T-helper 17 cell (primary cell): ENCODE measurements at regions not wholly inside any gene's neighbourhood (a gene's known extent, or its start where the extent isn't known, plus 50 kb on each side); places are given as distances from the start of the nearest gene placed in this dataset.

Experiments
- ATAC-seq: fragments of 150-1000 bp; cut with Tn5 transposase; 2 replicates; pipeline ENCODE4 v1.10.0; 2021; ENCODE audit warnings: mild to moderate bottlenecking, moderate library complexity
- DNase-seq, 3 donors: peaks; one replicate each; pipeline versions ENCODE4 v3.0.0 to v3.0.0-alpha.2; 2020 to 2021
- H3K9me3 ChIP-seq: one replicate; pipeline ENCODE4 v1.7.0; 2013; ENCODE audit warnings: low read length, mild to moderate bottlenecking; ENCODE audit not compliant: control insufficient read depth, poor library complexity, severe bottlenecking
- H3K27ac Mint-ChIP-seq: one replicate; pipeline ENCODE4 v1.8.0; 2022; ENCODE audit warnings: mild to moderate bottlenecking, moderate library complexity, mixed read lengths
- H3K27me3 Mint-ChIP-seq: one replicate; pipeline ENCODE4 v1.8.0; 2022; ENCODE audit warnings: mixed read lengths
- H3K36me3 Mint-ChIP-seq: one replicate; pipeline ENCODE4 v1.8.0; 2022; ENCODE audit warnings: low read depth, mixed read lengths
- H3K4me1 Mint-ChIP-seq: one replicate; pipeline ENCODE4 v1.8.0; 2022; ENCODE audit warnings: mild to moderate bottlenecking, mixed read lengths
- H3K4me3 Mint-ChIP-seq: one replicate; pipeline ENCODE4 v1.8.0; 2022; ENCODE audit warnings: mild to moderate bottlenecking, moderate library complexity, mixed read lengths

DNA sequence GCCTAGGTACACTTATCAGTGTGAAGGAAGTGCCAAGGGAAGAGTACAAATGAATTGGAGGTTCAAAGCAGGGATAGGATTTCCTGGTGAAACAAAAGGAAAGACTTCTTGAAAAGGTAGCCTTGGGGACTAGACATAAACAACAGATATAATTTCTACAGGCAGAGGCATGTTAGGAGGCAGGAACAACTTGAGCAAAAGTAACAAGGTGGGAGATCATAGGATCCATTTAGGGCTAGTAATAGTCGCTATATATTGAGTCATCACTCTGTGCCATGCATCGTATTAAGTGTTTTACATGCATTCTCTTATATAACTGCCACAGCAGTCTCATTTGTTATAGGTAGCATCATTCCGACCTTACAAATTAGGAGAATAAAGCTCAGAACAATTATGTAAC lies 98.3 kb upstream of the EOLA2 start:
- no peak for ATAC-seq
- no peak for DNase-seq
- H3K27ac Mint-ChIP-seq: no peak overlapping the region
- H3K27me3 Mint-ChIP-seq: no peaks in the 10 kb centered on the region
- no peak overlapping the region for H3K4me3 Mint-ChIP-seq
- H3K9me3 ChIP-seq: no peaks in the 10 kb centered on the region
- H3K36me3 Mint-ChIP-seq: no peaks in the 10 kb centered on the region
- H3K4me1 Mint-ChIP-seq: no peaks in the 10 kb centered on the region

DNA sequence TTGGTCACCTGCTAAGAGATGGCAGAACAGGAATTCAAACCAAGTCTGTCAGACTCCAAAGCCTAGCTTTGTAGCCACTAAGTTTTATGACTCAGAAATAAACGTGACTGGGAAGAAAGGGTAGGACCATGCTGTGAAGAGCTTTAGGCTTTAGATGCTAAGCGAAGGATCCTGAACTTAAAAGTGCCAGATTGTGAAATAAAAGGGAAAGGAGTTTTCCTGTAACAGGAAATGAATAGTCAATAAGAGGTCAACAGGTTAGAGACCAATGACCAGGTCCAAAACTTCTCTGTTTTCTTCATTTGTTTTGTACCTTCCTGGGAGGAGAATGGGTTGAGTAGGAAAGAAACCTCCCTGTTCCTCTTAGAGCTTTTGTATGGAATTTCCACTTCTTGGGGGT lies 98.8 kb upstream of the EOLA2 start:
- Mint-ChIP-seq H3K27ac (no peak overlapping the region), H3K27me3 (no peaks in the 10 kb centered on the region), H3K36me3 (no peaks in the 10 kb centered on the region), H3K4me3 (no peak overlapping the region), H3K4me1 (no peaks in the 10 kb centered on the region)
- DNase-seq (no peak), ATAC-seq (no peak)
- H3K9me3 ChIP-seq: no peaks in the 10 kb centered on the region

DNA sequence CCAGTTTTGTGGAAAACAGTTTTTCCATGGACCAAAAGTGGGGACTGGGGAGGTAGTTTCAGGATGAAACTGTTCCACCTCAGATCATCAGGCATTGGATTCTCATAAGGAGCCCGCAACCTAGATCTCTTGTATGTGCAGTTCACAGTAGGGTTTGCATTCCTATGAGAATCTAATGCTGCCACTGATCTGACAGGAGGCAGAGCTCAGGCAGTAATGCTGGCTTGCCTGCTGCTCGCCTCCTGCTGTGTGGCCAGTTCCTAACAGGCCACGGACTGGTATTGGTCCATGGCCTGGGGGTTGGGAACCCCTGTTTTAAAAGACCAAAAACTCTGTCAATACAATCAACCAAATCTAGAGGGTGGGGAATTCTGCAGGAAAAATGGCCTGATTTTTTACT lies 100.0 kb upstream of the EOLA2 start:
- ATAC-seq: no peak

DNA sequence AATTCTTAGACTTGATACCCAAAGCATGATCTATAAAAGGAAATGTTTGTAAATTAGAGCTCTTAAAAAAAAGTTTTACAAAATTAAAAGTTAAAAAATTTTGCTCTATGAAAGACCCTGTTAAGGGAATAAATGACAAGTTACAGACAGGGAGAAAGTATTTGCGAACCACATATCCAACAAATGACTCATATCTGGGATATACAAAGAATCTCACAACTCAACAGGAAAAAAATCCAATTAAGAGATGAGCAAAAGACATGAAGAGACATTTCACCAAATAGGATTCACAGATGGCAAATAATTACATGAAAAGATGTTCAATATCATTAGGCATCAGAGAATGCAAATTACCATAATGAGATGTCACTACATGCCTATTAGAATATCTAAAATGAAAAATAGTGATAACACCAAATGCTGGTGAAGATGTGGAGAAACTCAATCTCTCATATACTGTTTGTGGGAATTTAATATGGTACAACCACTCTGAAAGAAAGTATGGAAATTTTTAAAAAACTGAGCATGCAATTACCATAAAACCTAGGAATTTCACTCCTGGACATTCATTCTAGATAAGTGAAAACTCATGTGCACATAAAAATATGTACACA lies 100.8 kb upstream of the EOLA2 start:
- Mint-ChIP-seq H3K27ac (no peak overlapping the region), H3K36me3 (no peaks in the 10 kb centered on the region)

More for the DNA sequence above, 100.0 kb upstream of the EOLA2 start:
- H3K9me3 ChIP-seq: no peaks in the 10 kb centered on the region
- H3K27ac Mint-ChIP-seq: no peak overlapping the region
- H3K36me3 Mint-ChIP-seq: no peaks in the 10 kb centered on the region
- H3K4me1 Mint-ChIP-seq: no peaks in the 10 kb centered on the region
- H3K27me3 Mint-ChIP-seq: no peaks in the 10 kb centered on the region
- no peak for DNase-seq
- no peak overlapping the region for H3K4me3 Mint-ChIP-seq

DNA sequence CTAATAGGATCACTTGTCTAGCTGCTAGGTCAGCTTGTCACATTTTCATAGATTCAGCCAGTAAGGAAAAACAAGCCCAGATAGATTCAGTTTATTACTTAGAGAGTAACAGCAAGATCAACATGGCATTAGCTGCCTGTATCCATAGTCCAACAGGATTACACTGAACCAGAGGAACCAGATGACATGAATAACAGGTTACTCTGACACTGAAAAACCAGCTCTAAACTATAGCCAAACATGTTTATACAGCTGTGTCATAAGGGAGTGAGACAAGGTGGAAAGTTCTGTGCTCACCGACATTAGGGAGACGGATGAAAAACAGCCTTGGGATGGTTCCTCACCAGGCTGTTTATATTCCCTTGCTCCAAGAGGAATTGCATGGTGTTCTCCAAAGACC lies 102.9 kb upstream of the EOLA2 start:
- DNase-seq (no peak), ATAC-seq (no peak)
- H3K4me3 Mint-ChIP-seq: no peak overlapping the region
- H3K27ac Mint-ChIP-seq: no peak overlapping the region
- no peaks in the 10 kb centered on the region for H3K36me3 Mint-ChIP-seq
- no peaks in the 10 kb centered on the region for H3K4me1 Mint-ChIP-seq
- no peaks in the 10 kb centered on the region for H3K9me3 ChIP-seq
- no peaks in the 10 kb centered on the region for H3K27me3 Mint-ChIP-seq

More for the DNA sequence above, 100.8 kb upstream of the EOLA2 start:
- no peaks in the 10 kb centered on the region for H3K4me1 Mint-ChIP-seq
- DNase-seq (no peak), ATAC-seq (no peak)
- no peaks in the 10 kb centered on the region for H3K27me3 Mint-ChIP-seq
- H3K9me3 ChIP-seq: no peaks in the 10 kb centered on the region
- no peak overlapping the region for H3K4me3 Mint-ChIP-seq

DNA sequence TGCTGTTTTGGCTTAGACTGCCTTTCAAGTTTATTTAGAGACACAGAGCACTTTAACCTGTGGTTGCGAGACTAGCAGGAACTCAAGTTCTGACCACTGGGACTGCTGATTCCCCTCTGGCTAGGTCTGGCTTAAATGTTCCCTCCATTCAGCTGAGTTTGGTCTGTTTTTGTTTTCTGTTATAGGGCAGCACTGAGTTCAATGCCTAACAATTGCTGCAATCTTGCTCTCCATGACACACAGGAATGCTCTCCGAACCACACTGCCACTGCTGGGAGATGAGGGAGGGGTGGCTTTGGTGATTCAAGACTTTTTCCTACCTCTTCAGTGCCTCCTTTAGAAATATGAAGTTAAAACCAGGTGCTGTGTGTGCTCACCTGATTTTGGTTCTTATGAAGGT lies 106.3 kb upstream of the EOLA2 start:
- ATAC-seq (no peak), DNase-seq (no peak)
- H3K4me1 Mint-ChIP-seq: no peaks in the 10 kb centered on the region
- peaks cover 4% of the 10 kb centered on the region for H3K36me3 Mint-ChIP-seq
- no peak overlapping the region for H3K4me3 Mint-ChIP-seq
- no peak overlapping the region for H3K27ac Mint-ChIP-seq
- no peaks in the 10 kb centered on the region for H3K9me3 ChIP-seq
- peaks cover 5% of the 10 kb centered on the region for H3K27me3 Mint-ChIP-seq

DNA sequence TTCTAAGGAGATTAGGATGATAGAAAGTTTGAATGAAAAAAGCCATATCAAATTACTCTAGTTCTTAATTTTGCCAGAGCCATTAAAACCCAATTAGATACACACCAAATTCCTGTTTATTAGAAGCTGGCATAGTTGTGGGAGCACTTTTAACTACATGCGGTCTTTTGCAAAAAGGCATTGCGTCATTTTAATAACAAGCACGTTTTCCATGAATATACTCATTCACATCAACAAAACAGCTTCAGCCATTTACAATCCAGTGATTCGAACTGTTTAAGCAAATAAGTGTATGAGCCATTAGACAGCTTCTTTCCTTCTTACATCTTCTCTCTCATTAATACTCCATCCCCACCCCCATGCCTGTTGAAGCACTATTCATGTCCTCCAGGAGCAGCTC lies 109.5 kb upstream of the EOLA2 start:
- no peak for DNase-seq

DNA sequence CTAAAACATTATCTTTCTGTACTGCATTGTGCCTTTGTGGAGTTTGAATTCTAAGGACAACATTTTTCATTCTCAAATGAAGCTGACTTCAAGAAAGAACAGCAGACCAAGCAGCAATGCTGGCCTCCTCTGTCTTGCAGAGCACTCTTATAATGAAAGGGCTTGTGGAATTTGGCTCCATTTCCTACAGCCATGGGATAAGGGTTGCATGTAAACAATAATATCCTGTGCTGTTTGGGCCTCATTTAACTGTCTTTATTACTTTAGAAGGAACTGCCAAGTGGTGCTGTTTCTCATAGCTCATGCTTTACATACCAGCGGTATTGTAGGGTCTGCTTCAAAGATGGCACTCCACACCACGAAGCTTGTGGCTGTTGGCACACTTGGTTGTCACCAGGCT lies 111.4 kb upstream of the EOLA2 start:
- no peak overlapping the region for H3K27ac Mint-ChIP-seq
- H3K36me3 Mint-ChIP-seq: peaks cover 4% of the 10 kb centered on the region
- peaks cover 5% of the 10 kb centered on the region for H3K27me3 Mint-ChIP-seq
- H3K9me3 ChIP-seq: no peaks in the 10 kb centered on the region
- no peak for DNase-seq
- ATAC-seq: no peak
- no peak overlapping the region for H3K4me3 Mint-ChIP-seq
- H3K4me1 Mint-ChIP-seq: no peaks in the 10 kb centered on the region

More for the DNA sequence above, 109.5 kb upstream of the EOLA2 start:
- peaks cover 5% of the 10 kb centered on the region for H3K27me3 Mint-ChIP-seq
- H3K4me3 Mint-ChIP-seq: no peak overlapping the region
- H3K9me3 ChIP-seq: no peaks in the 10 kb centered on the region
- peaks cover 4% of the 10 kb centered on the region for H3K36me3 Mint-ChIP-seq
- no peak for ATAC-seq
- no peak overlapping the region for H3K27ac Mint-ChIP-seq
- H3K4me1 Mint-ChIP-seq: no peaks in the 10 kb centered on the region

DNA sequence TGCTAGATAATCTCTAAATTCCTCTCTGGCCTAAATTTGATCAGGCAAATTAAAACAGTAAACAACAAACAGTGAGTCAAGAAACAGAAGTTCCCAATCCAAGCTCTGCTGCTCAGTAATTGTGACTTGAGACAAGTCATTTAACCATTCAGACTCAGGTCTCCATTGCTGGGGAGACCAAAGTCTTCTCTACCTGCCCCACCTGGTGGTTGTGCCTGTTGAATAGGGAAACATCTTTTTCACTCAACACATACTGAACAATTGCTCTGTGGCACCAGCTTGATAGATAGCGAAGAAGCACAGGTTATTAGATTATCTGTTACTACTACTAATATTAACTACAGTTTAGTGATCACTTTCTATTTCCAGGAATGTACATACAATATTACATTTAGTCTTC lies 112.1 kb upstream of the EOLA2 start:
- H3K9me3 ChIP-seq: no peaks in the 10 kb centered on the region
- Mint-ChIP-seq H3K4me3 (no peak overlapping the region), H3K27ac (no peak overlapping the region), H3K36me3 (peaks cover 4% of the 10 kb centered on the region), H3K27me3 (peaks cover 5% of the 10 kb centered on the region), H3K4me1 (no peaks in the 10 kb centered on the region)
- ATAC-seq (no peak), DNase-seq (no peak)

DNA sequence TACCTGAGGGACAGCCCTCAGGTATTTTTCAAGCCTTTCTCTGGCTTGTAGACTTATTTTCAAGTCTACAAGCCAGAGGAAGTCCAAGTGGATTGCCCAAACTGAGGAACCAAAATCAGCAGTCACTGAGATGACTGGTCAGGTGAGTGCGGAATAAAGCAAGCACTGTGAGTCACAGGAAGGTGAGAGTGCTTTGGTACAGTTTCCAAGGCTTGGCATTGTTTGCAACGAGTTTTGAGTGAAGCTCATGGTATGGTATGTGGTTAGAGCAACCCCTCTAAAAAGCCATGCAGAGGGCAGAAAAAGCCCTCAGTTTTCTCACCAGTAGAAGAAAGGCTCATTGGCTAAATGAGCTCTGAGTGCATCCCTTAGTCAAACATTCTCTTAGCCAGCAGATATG lies 112.8 kb upstream of the EOLA2 start:
- no peak for ATAC-seq
- Mint-ChIP-seq H3K4me3 (no peak overlapping the region), H3K36me3 (peaks cover 4% of the 10 kb centered on the region), H3K27ac (no peak overlapping the region), H3K27me3 (peaks cover 5% of the 10 kb centered on the region), H3K4me1 (no peaks in the 10 kb centered on the region)
- H3K9me3 ChIP-seq: no peaks in the 10 kb centered on the region
- no peak for DNase-seq

DNA sequence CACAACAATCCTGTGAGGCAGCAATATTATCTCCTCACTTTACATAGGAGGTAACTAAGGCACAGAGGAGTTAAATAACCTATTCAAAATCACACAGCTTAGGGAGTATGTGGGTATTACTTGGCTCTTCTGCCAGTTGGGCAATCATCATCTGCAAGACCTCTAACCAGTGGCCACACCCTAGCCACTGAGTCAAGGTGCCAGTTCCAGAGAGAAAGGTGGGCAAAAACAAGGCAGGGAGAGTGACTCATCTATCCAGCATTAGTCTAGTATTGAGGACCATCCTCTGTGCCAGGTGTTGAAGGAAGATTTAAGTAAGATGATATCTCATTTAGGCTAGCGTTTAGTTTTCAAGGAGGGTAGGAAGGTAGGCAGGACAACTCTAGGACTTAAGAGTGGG lies 113.9 kb upstream of the EOLA2 start:
- Mint-ChIP-seq H3K27me3 (peaks cover 8% of the 10 kb centered on the region), H3K27ac (no peak overlapping the region), H3K4me1 (no peaks in the 10 kb centered on the region), H3K36me3 (peaks cover 4% of the 10 kb centered on the region), H3K4me3 (no peak overlapping the region)
- DNase-seq: no peak
- H3K9me3 ChIP-seq: no peaks in the 10 kb centered on the region
- no peak for ATAC-seq

DNA sequence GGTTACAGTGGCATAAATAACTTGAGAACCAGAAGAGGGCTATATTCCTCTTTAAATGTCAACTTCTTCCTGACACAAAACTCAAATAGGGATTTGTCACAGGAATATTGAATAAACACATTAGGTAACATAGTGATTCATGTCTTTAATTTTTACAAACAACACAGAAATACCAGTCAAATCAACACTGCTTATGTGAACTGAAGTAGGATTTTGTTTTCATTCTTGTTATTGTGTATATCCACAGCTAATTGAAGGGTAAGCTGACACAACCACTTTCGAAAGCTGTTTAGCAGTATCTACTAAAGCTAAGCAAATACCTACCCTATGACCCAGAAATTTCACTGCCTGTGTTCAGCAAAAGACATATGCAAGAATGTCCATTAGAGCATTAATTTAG lies 120.4 kb upstream of the EOLA2 start:
- H3K4me1 Mint-ChIP-seq: no peaks in the 10 kb centered on the region
- no peak overlapping the region for H3K27ac Mint-ChIP-seq
- H3K27me3 Mint-ChIP-seq: peaks cover 6% of the 10 kb centered on the region
- no peak overlapping the region for H3K4me3 Mint-ChIP-seq
- ATAC-seq (no peak), DNase-seq (no peak)
- no peaks in the 10 kb centered on the region for H3K36me3 Mint-ChIP-seq
- no peaks in the 10 kb centered on the region for H3K9me3 ChIP-seq

DNA sequence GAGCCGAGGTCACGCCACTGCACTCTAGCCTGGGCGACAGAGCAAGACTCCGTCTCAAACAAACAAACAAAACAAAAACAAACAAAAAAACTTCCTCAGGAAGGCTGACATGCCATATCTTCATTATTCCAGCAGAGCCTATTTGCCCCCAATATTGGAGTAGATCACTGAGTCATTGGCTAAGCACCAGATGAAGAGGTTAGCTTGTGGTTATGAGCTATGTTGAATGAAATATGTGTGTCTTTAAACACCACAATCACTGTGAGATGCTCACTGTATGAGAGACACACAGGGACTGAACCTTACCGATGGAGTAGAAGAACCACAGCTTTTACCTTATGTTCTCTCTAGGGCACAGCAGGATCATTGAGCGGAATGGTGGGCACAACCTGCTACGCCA lies 122.1 kb upstream of the EOLA2 start:
- Mint-ChIP-seq H3K36me3 (no peaks in the 10 kb centered on the region), H3K27ac (no peak overlapping the region), H3K4me3 (no peak overlapping the region), H3K4me1 (no peaks in the 10 kb centered on the region), H3K27me3 (peaks cover 6% of the 10 kb centered on the region)
- ATAC-seq: no peak
- DNase-seq: no peak
- no peaks in the 10 kb centered on the region for H3K9me3 ChIP-seq

DNA sequence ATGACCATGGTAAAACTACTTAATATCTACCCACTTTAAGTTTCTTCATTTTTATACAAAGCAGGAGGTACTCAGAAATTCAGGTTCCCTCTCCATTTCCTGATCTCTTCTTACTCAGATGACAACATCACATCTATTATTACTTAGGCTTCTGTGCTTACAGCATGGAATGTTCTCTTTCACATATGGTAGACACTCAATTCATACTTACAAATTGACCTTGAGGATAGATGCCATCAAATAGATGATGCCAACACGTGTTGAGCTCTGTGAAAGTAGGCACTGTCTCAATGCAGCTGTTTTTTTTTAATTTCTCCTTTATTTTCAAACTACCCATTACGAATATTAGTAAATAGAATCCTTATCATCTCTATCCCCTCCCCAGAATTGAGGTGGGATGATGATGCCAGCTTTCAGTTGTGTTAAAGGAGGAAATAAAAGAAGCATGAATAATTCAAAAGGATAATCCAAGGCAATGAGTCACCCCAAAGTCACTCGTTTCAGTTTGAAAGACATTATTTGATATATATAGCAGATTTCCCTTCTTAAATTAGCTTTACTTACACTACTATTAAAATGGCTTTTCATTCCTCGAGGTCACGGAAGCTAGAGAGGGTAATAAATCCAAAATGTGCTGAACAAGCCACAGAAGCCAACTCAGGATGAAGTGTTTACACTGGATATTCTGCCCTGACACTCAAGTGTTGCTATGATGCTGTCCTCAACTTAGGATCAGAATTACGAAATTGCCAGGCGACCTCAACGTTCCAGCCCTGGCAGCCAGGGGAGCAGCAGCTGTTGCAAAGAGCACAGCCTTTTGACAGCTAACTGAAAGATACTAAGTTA lies 124.2 kb upstream of the EOLA2 start:
- no peaks in the 10 kb centered on the region for H3K4me1 Mint-ChIP-seq
- H3K27me3 Mint-ChIP-seq: peaks cover under 1% of the 10 kb centered on the region
- no peak for ATAC-seq
- no peaks in the 10 kb centered on the region for H3K36me3 Mint-ChIP-seq
- no peak for DNase-seq
- no peak overlapping the region for H3K4me3 Mint-ChIP-seq
- no peak overlapping the region for H3K27ac Mint-ChIP-seq
- H3K9me3 ChIP-seq: no peaks in the 10 kb centered on the region
